ENCODE measurements at regions not wholly inside any gene's neighbourhood (a gene's known extent, or its start where the extent isn't known, plus 50 kb on each side); places are given as distances from the start of the nearest gene placed in this dataset.

DNA sequence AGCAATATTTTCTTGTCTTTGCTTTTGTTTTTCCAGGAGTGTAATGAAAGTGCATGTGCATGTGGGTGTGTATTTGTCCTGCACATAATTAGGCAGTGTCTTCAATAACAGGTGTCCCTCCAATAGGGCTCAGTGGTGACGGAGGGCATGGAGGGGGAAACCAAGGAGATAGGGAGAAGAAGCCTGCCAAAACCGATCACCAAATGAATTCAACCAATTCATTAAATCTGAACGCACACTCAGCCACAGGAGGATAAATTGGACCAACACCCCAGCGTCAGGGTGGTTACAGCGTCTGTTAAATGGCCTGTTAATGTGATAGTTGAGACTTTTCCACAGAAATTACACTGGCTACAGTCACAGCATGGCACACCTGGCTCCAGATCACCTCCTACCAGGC, 527.6 kb downstream of the CD83 start:
- Histone ChIP-seq H3K36me3 (no peaks in the 10 kb centered on the region), H3K27ac (no peak overlapping the region), H3K9me3 (no peaks in the 10 kb centered on the region), H3K4me3 (no peak overlapping the region), H3K27me3 (no peaks in the 10 kb centered on the region), H3K4me1 (no peaks in the 10 kb centered on the region)
- no peak for ATAC-seq (ENCODE audit: low FRiP score in 2 of 2)
- no peak for DNase-seq
- 85 to 88% methylated on average over 5 of the region's 5 CpGs for WGBS, 2 donors
- TF ChIP-seq POLR2AphosphoS5 (IDR thresholded peaks at IDR 0.05), result no peak
- TF ChIP-seq POLR2A (IDR thresholded peaks at IDR 0.05), result no peak
- TF ChIP-seq, protein P1, sequence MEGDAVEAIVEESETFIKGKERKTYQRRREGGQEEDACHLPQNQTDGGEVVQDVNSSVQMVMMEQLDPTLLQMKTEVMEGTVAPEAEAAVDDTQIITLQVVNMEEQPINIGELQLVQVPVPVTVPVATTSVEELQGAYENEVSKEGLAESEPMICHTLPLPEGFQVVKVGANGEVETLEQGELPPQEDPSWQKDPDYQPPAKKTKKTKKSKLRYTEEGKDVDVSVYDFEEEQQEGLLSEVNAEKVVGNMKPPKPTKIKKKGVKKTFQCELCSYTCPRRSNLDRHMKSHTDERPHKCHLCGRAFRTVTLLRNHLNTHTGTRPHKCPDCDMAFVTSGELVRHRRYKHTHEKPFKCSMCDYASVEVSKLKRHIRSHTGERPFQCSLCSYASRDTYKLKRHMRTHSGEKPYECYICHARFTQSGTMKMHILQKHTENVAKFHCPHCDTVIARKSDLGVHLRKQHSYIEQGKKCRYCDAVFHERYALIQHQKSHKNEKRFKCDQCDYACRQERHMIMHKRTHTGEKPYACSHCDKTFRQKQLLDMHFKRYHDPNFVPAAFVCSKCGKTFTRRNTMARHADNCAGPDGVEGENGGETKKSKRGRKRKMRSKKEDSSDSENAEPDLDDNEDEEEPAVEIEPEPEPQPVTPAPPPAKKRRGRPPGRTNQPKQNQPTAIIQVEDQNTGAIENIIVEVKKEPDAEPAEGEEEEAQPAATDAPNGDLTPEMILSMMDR (IDR thresholded peaks at IDR 0.05), result no peak
- no peak for TF ChIP-seq EP300 (IDR thresholded peaks at IDR 0.05)

DNA sequence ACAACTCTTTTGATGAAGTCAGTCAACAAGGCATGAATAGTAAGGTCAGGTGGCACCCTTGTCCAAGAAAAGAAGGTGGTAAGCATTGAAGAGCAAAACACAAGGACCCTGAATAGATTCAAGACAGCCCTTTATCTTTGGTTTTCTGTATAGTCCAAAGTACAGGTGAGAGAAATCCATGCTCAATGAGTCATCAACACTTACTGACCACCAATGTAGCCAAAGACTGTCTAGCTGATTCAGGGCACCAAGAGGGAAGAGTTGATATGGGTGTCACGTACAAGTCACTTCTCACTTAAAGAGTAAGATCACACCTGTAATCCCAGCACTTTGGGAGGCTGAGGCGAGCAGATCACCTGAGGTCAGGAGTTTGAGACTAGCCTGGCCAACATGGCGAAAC, 528.3 kb downstream of the CD83 start:
- Histone ChIP-seq H3K9me3 (no peaks in the 10 kb centered on the region), H3K36me3 (no peaks in the 10 kb centered on the region), H3K27me3 (no peaks in the 10 kb centered on the region), H3K27ac (no peak overlapping the region), H3K4me3 (no peak overlapping the region), H3K4me1 (no peaks in the 10 kb centered on the region)
- ATAC-seq (ENCODE audit: low FRiP score in 2 of 2) (no peak), DNase-seq (no peak)
- TF ChIP-seq POLR2AphosphoS5 (IDR thresholded peaks at IDR 0.05) (no peak), EP300 (IDR thresholded peaks at IDR 0.05) (no peak), POLR2A (IDR thresholded peaks at IDR 0.05) (no peak)
- TF ChIP-seq, protein P1 (IDR thresholded peaks at IDR 0.05), result no peak
- 93 to 97% methylated on average over 3 of the region's 3 CpGs for WGBS, 2 donors

- WGBS, 2 donors, result 95% methylated on average over 1 of the region's 1 CpG
- no peaks in the 10 kb centered on the region for H3K27me3 ChIP-seq
- H3K36me3 ChIP-seq, result no peaks in the 10 kb centered on the region
- no peak overlapping the region for H3K4me3 ChIP-seq
- H3K9me3 ChIP-seq, result no peaks in the 10 kb centered on the region
- no peak for ATAC-seq (ENCODE audit: low FRiP score in 2 of 2)
- TF ChIP-seq EP300 (IDR thresholded peaks at IDR 0.05), result no peak
- TF ChIP-seq POLR2AphosphoS5 (IDR thresholded peaks at IDR 0.05), result no peak
- TF ChIP-seq, protein P1 (IDR thresholded peaks at IDR 0.05), result no peak
- no peak for TF ChIP-seq POLR2A (IDR thresholded peaks at IDR 0.05)
- no peak for DNase-seq
- no peaks in the 10 kb centered on the region for H3K4me1 ChIP-seq
- no peak overlapping the region for H3K27ac ChIP-seq
Observed at GRCh38 chr6:14646371-14646770, 528.8 kb downstream of the CD83 start.

- H3K27ac ChIP-seq, result no peak overlapping the region
- H3K9me3 ChIP-seq, result no peaks in the 10 kb centered on the region
- ATAC-seq (ENCODE audit: low FRiP score in 2 of 2) (peak in 1 of 2 donors; percentile 53), DNase-seq (no peak)
- H3K4me3 ChIP-seq, result no peak overlapping the region
- H3K36me3 ChIP-seq, result no peaks in the 10 kb centered on the region
- H3K4me1 ChIP-seq, result no peaks in the 10 kb centered on the region
- WGBS, 2 donors, result 83 to 88% methylated on average over 6 of the region's 6 CpGs
- no peaks in the 10 kb centered on the region for H3K27me3 ChIP-seq
- TF ChIP-seq, protein P1 (IDR thresholded peaks at IDR 0.05), result no peak
- TF ChIP-seq POLR2A (IDR thresholded peaks at IDR 0.05), result no peak
- no peak for TF ChIP-seq EP300 (IDR thresholded peaks at IDR 0.05)
- no peak for TF ChIP-seq POLR2AphosphoS5 (IDR thresholded peaks at IDR 0.05)
Observed at GRCh38 chr6:14647357-14647756, 529.8 kb downstream of the CD83 start.

DNA sequence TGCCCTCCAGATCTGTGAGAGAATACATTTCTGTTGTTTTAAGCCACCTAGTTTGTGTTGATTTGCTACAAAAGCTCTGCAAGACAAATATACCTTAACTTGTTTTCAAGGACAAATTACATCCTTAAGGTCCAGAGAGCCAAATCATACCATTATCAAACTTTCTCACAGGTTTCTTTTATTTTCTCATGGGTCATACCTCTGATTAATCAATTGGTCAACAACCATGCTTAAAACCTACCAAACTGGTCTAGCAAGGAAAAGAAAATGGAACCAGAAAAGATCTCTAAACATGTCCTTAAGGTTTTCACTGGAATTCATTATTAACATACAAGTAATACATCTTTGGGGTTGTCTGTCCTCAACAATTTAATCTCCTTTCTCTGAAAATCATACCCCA, 535.0 kb downstream of the CD83 start:
- ATAC-seq (ENCODE audit: low FRiP score in 2 of 2) (no peak), DNase-seq (no peak)
- no peaks in the 10 kb centered on the region for H3K36me3 ChIP-seq
- TF ChIP-seq EP300 (IDR thresholded peaks at IDR 0.05) (no peak), POLR2AphosphoS5 (IDR thresholded peaks at IDR 0.05) (no peak), POLR2A (IDR thresholded peaks at IDR 0.05) (no peak)
- TF ChIP-seq, protein P1 (IDR thresholded peaks at IDR 0.05), result no peak
- H3K4me3 ChIP-seq, result no peak overlapping the region
- H3K9me3 ChIP-seq, result no peaks in the 10 kb centered on the region
- H3K27me3 ChIP-seq, result no peaks in the 10 kb centered on the region
- peaks cover 0 to 9% (median 5%) of the 10 kb centered on the region in 4 donors for H3K4me1 ChIP-seq
- H3K27ac ChIP-seq, result no peak overlapping the region

All from upper lobe of left lung (tissue), 6 donors.